Neural cell (in vitro differentiated cells): ENCODE measurements at regions not wholly inside any gene's neighbourhood (a gene's known extent, or its start where the extent isn't known, plus 50 kb on each side); places are given as distances from the start of the nearest gene placed in this dataset.

ENCODE experiments used
- H2AFZ ChIP-seq: fragments of 200-600, 300-800 bp; sonication (generic), shearing (Covaris generic); 2 replicates; pipeline ENCODE4 v1.6.0; 2014; ENCODE audit warnings: low read depth, mild to moderate bottlenecking, antibody characterized with exemption, low read length, moderate library complexity
- H3F3A ChIP-seq: fragments of 200-600 bp; shearing (Covaris generic); 2 replicates; pipeline ENCODE4 v1.6.1; 2016; ENCODE audit warnings: mild to moderate bottlenecking, moderate library complexity, mixed read lengths, antibody characterized with exemption, low read length; ENCODE audit not compliant: insufficient read depth, poor library complexity, severe bottlenecking
- H3K27ac ChIP-seq: fragments of 200-600, 300-800 bp; sonication (generic), shearing (Covaris generic); 2 replicates; pipeline ENCODE4 v1.5.1; 2014; ENCODE audit warnings: mild to moderate bottlenecking, low read length, moderate library complexity
- H3K27me3 ChIP-seq: fragments of 300-800, 200-600 bp; sonication (generic), shearing (Covaris generic); 2 replicates; pipeline ENCODE4 v1.6.0; 2014; ENCODE audit warnings: mild to moderate bottlenecking, low read depth, low read length, moderate library complexity; ENCODE audit not compliant: insufficient read depth
- H3K36me3 ChIP-seq: fragments of 300-800, 200-600 bp; sonication (generic), shearing (Covaris generic); 2 replicates; pipeline ENCODE4 v1.5.1; 2014; ENCODE audit warnings: mild to moderate bottlenecking, antibody characterized with exemption, low read length, moderate library complexity; ENCODE audit not compliant: insufficient read depth
- H3K4me2 ChIP-seq: fragments of 300-800, 200-600 bp; sonication (generic), shearing (Covaris generic); 2 replicates; pipeline ENCODE4 v1.6.0; 2014; ENCODE audit warnings: mild to moderate bottlenecking, low read length
- H3K4me3 ChIP-seq: fragments of 300-800, 200-600 bp; sonication (generic), shearing (Covaris generic); 2 replicates; pipeline ENCODE4 v1.5.1; 2014; ENCODE audit warnings: mild to moderate bottlenecking, low read length, moderate library complexity
- H3K79me2 ChIP-seq: fragments of 200-600 bp; shearing (Covaris generic); replicated peaks from 2 replicates; pipeline ENCODE4 v1.6.0; 2014; ENCODE audit warnings: mild to moderate bottlenecking, low read length, moderate library complexity; ENCODE audit not compliant: insufficient read depth
- H3K9ac ChIP-seq: fragments of 300-800, 200-600 bp; sonication (generic), shearing (Covaris generic); 2 replicates; pipeline ENCODE4 v1.6.1; 2016; ENCODE audit warnings: mild to moderate bottlenecking, low read length, mixed read lengths
- H3K9me2 ChIP-seq: fragments of 200-600 bp; shearing (Covaris generic); 2 replicates; pipeline ENCODE4 v1.6.1; 2016; ENCODE audit warnings: mild to moderate bottlenecking, low read length, mixed read lengths; ENCODE audit not compliant: insufficient read depth
- H3K9me3 ChIP-seq: fragments of 200-600, 300-800 bp; sonication (generic), shearing (Covaris generic); 2 replicates; pipeline ENCODE4 v1.6.1; 2016; ENCODE audit warnings: mild to moderate bottlenecking, mixed run types, low read length, moderate library complexity, mixed read lengths
- H4K20me1 ChIP-seq: fragments of 200-600 bp; shearing (Covaris generic); 2 replicates; pipeline ENCODE4 v1.6.1; 2016; ENCODE audit warnings: mild to moderate bottlenecking, mixed run types; ENCODE audit not compliant: insufficient read depth
- EP300 ChIP-seq: fragments of 450-650 bp; conservative IDR thresholded peaks from 2 replicates; pipeline ENCODE4 v1.6.1; 2014; ENCODE audit warnings: antibody characterized with exemption, mild to moderate bottlenecking, moderate library complexity; ENCODE audit not compliant: poor library complexity, severe bottlenecking
- EZH2 ChIP-seq: fragments of 200-600, 300-800 bp; shearing (Covaris generic), sonication (generic); IDR thresholded peaks from 2 replicates; pipeline ENCODE4 v1.6.1; 2014; ENCODE audit warnings: antibody characterized with exemption, low read length, borderline replicate concordance, mild to moderate bottlenecking; ENCODE audit not compliant: insufficient read depth, poor library complexity, severe bottlenecking
- MXI1 ChIP-seq: fragments of 450-650 bp; conservative IDR thresholded peaks from 2 replicates; pipeline ENCODE4 v1.6.1; 2014; ENCODE audit warnings: antibody characterized with exemption, mild to moderate bottlenecking; ENCODE audit not compliant: poor library complexity, severe bottlenecking
- POLR2AphosphoS5 ChIP-seq: IDR thresholded peaks from 2 replicates; pipeline ENCODE4 v1.6.1; 2012
- RAD21 ChIP-seq: fragments of 450-650 bp; conservative IDR thresholded peaks from 2 replicates; pipeline ENCODE4 v1.6.1; 2014; ENCODE audit warnings: antibody characterized with exemption, mild to moderate bottlenecking, moderate library complexity
- REST ChIP-seq: IDR thresholded peaks from 2 replicates; pipeline ENCODE4 v1.6.1; 2012; ENCODE audit warnings: borderline replicate concordance
- SMC3 ChIP-seq: fragments of 450-650 bp; conservative IDR thresholded peaks from 2 replicates; pipeline ENCODE4 v1.6.1; 2014; ENCODE audit warnings: antibody characterized with exemption, mild to moderate bottlenecking, moderate library complexity; ENCODE audit not compliant: poor library complexity
- TAF1 ChIP-seq: IDR thresholded peaks from 2 replicates; pipeline ENCODE4 v1.6.1; 2012; ENCODE audit warnings: low read depth
- TF ChIP-seq, protein P1 (sequence below): fragments of 450-650 bp; IDR thresholded peaks from 2 replicates; pipeline ENCODE4 v1.5.1; 2014; ENCODE audit warnings: antibody characterized with exemption, mild to moderate bottlenecking, moderate library complexity; ENCODE audit not compliant: poor library complexity, severe bottlenecking

- TF ChIP-seq REST = no peak
- TF ChIP-seq, protein P1, sequence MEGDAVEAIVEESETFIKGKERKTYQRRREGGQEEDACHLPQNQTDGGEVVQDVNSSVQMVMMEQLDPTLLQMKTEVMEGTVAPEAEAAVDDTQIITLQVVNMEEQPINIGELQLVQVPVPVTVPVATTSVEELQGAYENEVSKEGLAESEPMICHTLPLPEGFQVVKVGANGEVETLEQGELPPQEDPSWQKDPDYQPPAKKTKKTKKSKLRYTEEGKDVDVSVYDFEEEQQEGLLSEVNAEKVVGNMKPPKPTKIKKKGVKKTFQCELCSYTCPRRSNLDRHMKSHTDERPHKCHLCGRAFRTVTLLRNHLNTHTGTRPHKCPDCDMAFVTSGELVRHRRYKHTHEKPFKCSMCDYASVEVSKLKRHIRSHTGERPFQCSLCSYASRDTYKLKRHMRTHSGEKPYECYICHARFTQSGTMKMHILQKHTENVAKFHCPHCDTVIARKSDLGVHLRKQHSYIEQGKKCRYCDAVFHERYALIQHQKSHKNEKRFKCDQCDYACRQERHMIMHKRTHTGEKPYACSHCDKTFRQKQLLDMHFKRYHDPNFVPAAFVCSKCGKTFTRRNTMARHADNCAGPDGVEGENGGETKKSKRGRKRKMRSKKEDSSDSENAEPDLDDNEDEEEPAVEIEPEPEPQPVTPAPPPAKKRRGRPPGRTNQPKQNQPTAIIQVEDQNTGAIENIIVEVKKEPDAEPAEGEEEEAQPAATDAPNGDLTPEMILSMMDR = no peak
- no peak for TF ChIP-seq TAF1
- no peak for TF ChIP-seq MXI1
- TF ChIP-seq SMC3 = no peak
- no peak for TF ChIP-seq EP300
- no peak for TF ChIP-seq POLR2AphosphoS5
- no peak for TF ChIP-seq EZH2
- no peak for TF ChIP-seq RAD21
Observed at GRCh38 chr20:24163506-24163905, 174.9 kb upstream of the GGTLC1 start.

DNA sequence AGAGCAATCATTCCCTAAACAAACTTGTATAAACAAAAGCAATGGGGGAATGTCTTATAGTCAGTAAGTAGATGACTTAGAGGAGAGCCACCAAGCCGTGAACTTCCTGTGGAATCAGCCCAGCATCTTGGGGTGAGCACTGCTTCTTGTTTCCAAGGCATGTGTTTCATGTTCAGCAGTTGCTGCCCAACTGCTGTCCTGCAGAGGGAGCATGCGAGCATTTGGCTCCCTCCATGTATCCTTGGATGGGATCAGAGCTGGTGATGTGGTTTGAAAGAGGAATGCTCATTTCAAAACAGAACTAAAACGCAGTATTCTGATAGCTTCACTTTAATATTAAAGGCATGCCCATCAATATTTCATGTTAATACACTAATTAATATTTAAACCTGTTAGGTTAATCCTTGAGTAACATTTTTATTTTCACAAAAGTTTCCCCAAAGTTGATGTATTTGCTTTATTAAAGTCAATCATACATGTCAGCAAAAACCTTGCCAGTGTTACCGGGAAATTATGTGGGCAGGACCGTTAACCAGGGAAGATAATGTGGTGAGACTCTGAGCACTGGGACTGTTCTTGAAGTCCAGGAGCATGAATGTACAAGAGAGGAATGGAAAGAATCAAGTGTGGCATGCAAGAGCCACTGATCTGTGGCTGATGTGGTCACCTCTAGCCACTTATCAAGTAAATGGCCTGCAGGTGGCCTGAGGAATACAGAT is 172.1 kb upstream of the GGTLC1 start:
- Histone ChIP-seq H3K9me3 (no peaks in the 10 kb centered on the region), H3K27me3 (no peaks in the 10 kb centered on the region), H3K79me2 (no peaks in the 10 kb centered on the region), H3K4me3 (no peak overlapping the region), H3K36me3 (no peaks in the 10 kb centered on the region), H3K4me2 (no peak overlapping the region), H3F3A (no peaks in the 10 kb centered on the region), H3K27ac (no peak overlapping the region), H3K9me2 (no peaks in the 10 kb centered on the region), H2AFZ (no peak overlapping the region), H3K9ac (no peak overlapping the region), H4K20me1 (no peaks in the 10 kb centered on the region)
- TF ChIP-seq RAD21 (peak; percentile 67), EZH2 (no peak), SMC3 (peak; percentile 79)
- TF ChIP-seq, protein P1 = peak; percentile 74

More at GRCh38 chr20:24163506-24163905, 174.9 kb upstream of the GGTLC1 start:
- H3K9me3 ChIP-seq = no peaks in the 10 kb centered on the region
- no peaks in the 10 kb centered on the region for H3K27me3 ChIP-seq
- H3K9me2 ChIP-seq = no peaks in the 10 kb centered on the region
- H3K79me2 ChIP-seq = no peaks in the 10 kb centered on the region
- H3K4me3 ChIP-seq = no peak overlapping the region
- H3K27ac ChIP-seq = no peak overlapping the region
- H4K20me1 ChIP-seq = no peaks in the 10 kb centered on the region
- H3K36me3 ChIP-seq = no peaks in the 10 kb centered on the region
- no peaks in the 10 kb centered on the region for H3F3A ChIP-seq
- H3K9ac ChIP-seq = no peak overlapping the region
- H3K4me2 ChIP-seq = no peak overlapping the region
- H2AFZ ChIP-seq = no peak overlapping the region
